GM12878 (cell line): ENCODE measurements at regions not wholly inside any gene's neighbourhood (a gene's known extent, or its start where the extent isn't known, plus 50 kb on each side); places are given as distances from the start of the nearest gene placed in this dataset.

Source experiments
- ATAC-seq: fragments of 200-7000 bp; cut with Tn5 transposase; 3 replicates; pipeline ENCODE4 v1.9.1; 2020; ENCODE audit warnings: mild to moderate bottlenecking, moderate library complexity
- BruUV-seq: library from RNA; stranded (reverse); fragments of 400-500 nt; replicated peaks from 2 replicates; lab custom pipeline; 2021; lab: Mats Ljungman, UMichigan
- CTCF ChIA-PET: fragments of 300-600 bp; sonication (Branson Sonifier 250); formaldehyde crosslinking; extraction: SDS; loops from one replicate; lab custom pipeline; 2021; ENCODE audit warnings: inconsistent platforms; lab: Yijun Ruan, JAX
- POLR2A ChIA-PET: fragments of 350-600 bp; formaldehyde crosslinking; extraction: SDS; loops from one replicate; lab custom pipeline; 2021; ENCODE audit warnings: inconsistent platforms; lab: Charles Lee
- RAD21 ChIA-PET: fragments of 300-600 bp; sonication (Branson Sonifier 250); formaldehyde crosslinking; loops from one replicate; lab custom pipeline; 2023; ENCODE audit warnings: antibody characterized with exemption; ENCODE audit not compliant: unreplicated experiment; lab: Charles Lee
- SMC1A ChIA-PET: fragments of 300-600 bp; sonication (Branson Sonifier 250); formaldehyde crosslinking; loops from one replicate; lab custom pipeline; 2023; ENCODE audit not compliant: unreplicated experiment, uncharacterized antibody; lab: Charles Lee
- DNase-seq: peaks from one replicate; pipeline ENCODE4 v3.0.0-alpha.2; 2011; ENCODE audit warnings: low read depth, low spot score
- FAIRE-seq: peaks from 3 replicates; lab custom pipeline; 2011; peaks lifted over from hg19 to GRCh38; lab: Jason Lieb, UNC
- H2AFZ ChIP-seq: 2 replicates; pipeline ENCODE4 v1.6.0; 2011; ENCODE audit warnings: low read depth, low read length, control low read depth; ENCODE audit not compliant: control insufficient read depth
- H3K27ac ChIP-seq: 2 replicates; pipeline ENCODE4 v1.5.1; 2011; ENCODE audit warnings: control low read depth; ENCODE audit not compliant: control insufficient read depth, insufficient read depth
- H3K27me3 ChIP-seq, 2 experiments: replicated peaks in 1 of 2; 2 replicates each; pipeline versions ENCODE4 v1.6.0 to v1.6.1; 2011; ENCODE audit warnings: low read length in 1 of 2; ENCODE audit not compliant: control insufficient read depth in 2 of 2, insufficient read depth in 2 of 2
- H3K36me3 ChIP-seq, 2 experiments: 2 replicates each; pipeline ENCODE4 v1.5.1; 2011; ENCODE audit warnings: low read length in 1 of 2; ENCODE audit not compliant: control insufficient read depth in 2 of 2, insufficient read depth in 2 of 2
- H3K4me1 ChIP-seq: 2 replicates; pipeline ENCODE4 v1.6.1; 2011; ENCODE audit warnings: mild to moderate bottlenecking, low read length, moderate library complexity, mixed read lengths; ENCODE audit not compliant: control insufficient read depth, insufficient read depth
- H3K4me2 ChIP-seq: 2 replicates; pipeline ENCODE4 v1.6.0; 2011; ENCODE audit warnings: control low read depth; ENCODE audit not compliant: control insufficient read depth, insufficient read depth
- H3K4me3 ChIP-seq: fragments of 200-600 bp; sonication (generic); 2 replicates; pipeline ENCODE4 v1.5.1; 2016
- H3K79me2 ChIP-seq: 2 replicates; pipeline ENCODE4 v1.6.0; 2011; ENCODE audit warnings: low read length; ENCODE audit not compliant: control insufficient read depth, insufficient read depth
- H3K9ac ChIP-seq: 2 replicates; pipeline ENCODE4 v1.8.0; 2011; ENCODE audit warnings: low read length, control low read depth, mixed read lengths; ENCODE audit not compliant: control insufficient read depth, insufficient read depth
- H3K9me3 ChIP-seq: replicated peaks from 3 replicates; pipeline ENCODE4 v1.5.1; 2011; ENCODE audit warnings: mild to moderate bottlenecking, low read length; ENCODE audit not compliant: control insufficient read depth, insufficient read depth
- H4K20me1 ChIP-seq: 2 replicates; pipeline ENCODE4 v1.6.0; 2011; ENCODE audit not compliant: control insufficient read depth, insufficient read depth
- BCLAF1 ChIP-seq: fragments of 450-650 bp; IDR thresholded peaks from 2 replicates; pipeline ENCODE4 v1.6.1; 2017; ENCODE audit warnings: antibody characterized with exemption, mild to moderate bottlenecking, moderate library complexity
- CBX3 ChIP-seq: fragments of 200-600 bp; sonication (generic); IDR thresholded peaks from 2 replicates; pipeline ENCODE4 v1.6.1; 2016; ENCODE audit warnings: low read depth, borderline replicate concordance
- EP300 ChIP-seq, 2 experiments: fragments of 150-350 bp in 1 of 2; IDR thresholded peaks; 2 replicates each; pipeline ENCODE4 v1.6.1; 2011 to 2012; ENCODE audit warnings: low read depth in 2 of 2, low read length in 2 of 2, borderline replicate concordance in 1 of 2, improper control_type of control experiment in 1 of 2, inconsistent platforms in 1 of 2; ENCODE audit not compliant: control insufficient read depth in 1 of 2
- FOXK2 ChIP-seq: fragments of 450-650 bp; IDR thresholded peaks from 2 replicates; pipeline ENCODE4 v1.6.1; 2017; ENCODE audit warnings: mild to moderate bottlenecking, moderate library complexity
- MAX ChIP-seq: IDR thresholded peaks from 2 replicates; pipeline ENCODE4 v1.6.1; 2012; ENCODE audit warnings: low read depth, low read length, improper control_type of control experiment
- MYB ChIP-seq: fragments of 150-350 bp; IDR thresholded peaks from 2 replicates; pipeline ENCODE4 v1.6.1; 2014; ENCODE audit warnings: mild to moderate bottlenecking, low read depth, low read length, borderline replicate concordance
- TAF1 ChIP-seq: IDR thresholded peaks from 2 replicates; pipeline ENCODE4 v1.6.1; 2011; ENCODE audit warnings: mild to moderate bottlenecking, low read depth, low read length, borderline replicate concordance
- ZBTB4 ChIP-seq: fragments of 450-650 bp; formaldehyde crosslinking; IDR thresholded peaks from 2 replicates; pipeline ENCODE4 v1.4.0; 2022; ENCODE audit warnings: mild to moderate bottlenecking, moderate library complexity
- WGBS: methylation state at CpG from one replicate; pipeline ENCODE4 v1.1.6; 2016; ENCODE audit warnings: low lambda C conversion rate; ENCODE audit not compliant: insufficient replicate concordance, insufficient coverage; ENCODE audit errors: missing lambda C conversion rate; 5-methylcytosine and 5-hydroxymethylcytosine counted together
- in situ Hi-C: fragments of 300-500 bp; cut with MboI; formaldehyde crosslinking; loops from 9 replicates; pipeline ENCODE4 v1.14.3; 2018; ENCODE audit warnings: mixed read lengths
- intact Hi-C: fragments of 100-400 bp; cut with micrococcal nuclease; formaldehyde crosslinking; loops from one replicate; pipeline ENCODE4 v1.14.2; 2022; ENCODE audit not compliant: unreplicated experiment

- CTCF ChIA-PET: no interaction called here
Measured at GRCh38 chr11:45560155-45560912, 105.1 kb downstream of the CHST1 start.

More at GRCh38 chr11:45560155-45560912, 105.1 kb downstream of the CHST1 start:
- Histone ChIP-seq H2AFZ (no peak overlapping the region), H3K9me3 (no peaks in the 10 kb centered on the region; the same call in 2 of the 3 replicates), H3K27me3 (peaks cover 4 to 5% of the 10 kb centered on the region in 2 experiments), H3K4me3 (no peak overlapping the region), H3K4me1 (no peaks in the 10 kb centered on the region), H3K27ac (no peak overlapping the region), H3K9ac (no peak overlapping the region), H3K79me2 (no peaks in the 10 kb centered on the region), H4K20me1 (no peaks in the 10 kb centered on the region), H3K4me2 (no peak overlapping the region), H3K36me3 (no peaks in the 10 kb centered on the region)
- no peak for TF ChIP-seq FOXK2
- no peak for TF ChIP-seq ZBTB4 (CRISPR knock-in tag)
- no peak for TF ChIP-seq CBX3
- TF ChIP-seq MYB: no peak
- TF ChIP-seq MAX: no peak
- TF ChIP-seq EP300 (IDR thresholded peaks at IDR 0.05; ENCODE audit: borderline replicate concordance in 1 of 2, control insufficient read depth in 1 of 2, low read depth in 2 of 2, low read length in 2 of 2): no peak
- TF ChIP-seq TAF1: no peak
- no peak for TF ChIP-seq BCLAF1
- FAIRE-seq: no peak
- RAD21 ChIA-PET: no interaction called here
- POLR2A ChIA-PET: no interaction called here
- DNase-seq: no peak
- no peak for ATAC-seq
- in situ Hi-C loops: no loop called here
- intact Hi-C loops: no loop called here
- SMC1A ChIA-PET: no interaction called here
- 23% methylated on average over 6 of the region's 10 CpGs for WGBS
- BruUV-seq: no TSS peak
